Cardiac fibroblast (primary cell): ENCODE measurements at regions not wholly inside any gene's neighbourhood (a gene's known extent, or its start where the extent isn't known, plus 50 kb on each side); places are given as distances from the start of the nearest gene placed in this dataset.

Experiments used
- DNase-seq, 2 donors: peaks; one replicate each; pipeline versions ENCODE4 v3.0.0 to v3.0.0-alpha.2; 2010; ENCODE audit warnings: low read depth in 2 of 2
- H3K4me3 ChIP-seq, 2 donors: replicated peaks in 1 of 2; 1 replicate in 1 of 2; 2 replicates in 1 of 2; pipeline ENCODE4 v1.5.1; 2011; ENCODE audit warnings: low read depth in 2 of 2, low read length in 2 of 2, mild to moderate bottlenecking in 2 of 2, moderate library complexity in 1 of 2
- CTCF ChIP-seq: IDR thresholded peaks from one replicate; pipeline ENCODE4 v1.5.1; 2011; ENCODE audit warnings: low read depth, mild to moderate bottlenecking, low read length, inconsistent platforms

- TF ChIP-seq CTCF: no peak
- no peak overlapping the region for H3K4me3 ChIP-seq
- no peak for DNase-seq
These were observed 305.6 kb downstream of the GALC start for GRCh38 chr14:87687420-87687819.

DNA sequence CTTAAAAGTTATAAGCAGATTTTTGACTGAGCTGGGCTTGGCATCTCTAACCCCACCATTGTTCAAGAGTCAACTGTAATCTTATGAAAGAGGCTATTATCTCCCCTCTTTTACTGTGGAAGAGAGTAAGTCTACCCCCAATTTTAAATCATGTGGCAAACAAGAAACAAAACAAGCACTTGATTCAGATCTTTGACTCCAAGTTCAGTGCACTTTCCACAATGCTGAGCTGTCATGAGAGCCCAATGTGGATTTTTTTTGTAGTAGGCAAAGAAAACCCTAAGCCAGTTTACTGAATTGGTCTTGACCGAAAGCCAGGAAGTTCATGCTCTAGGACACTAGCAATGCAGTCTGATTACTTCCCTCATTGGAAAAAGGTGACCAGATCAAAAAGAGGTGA is 306.2 kb downstream of the GALC start:
- H3K4me3 ChIP-seq: no peak overlapping the region
- TF ChIP-seq CTCF: no peak
- DNase-seq: no peak

DNA sequence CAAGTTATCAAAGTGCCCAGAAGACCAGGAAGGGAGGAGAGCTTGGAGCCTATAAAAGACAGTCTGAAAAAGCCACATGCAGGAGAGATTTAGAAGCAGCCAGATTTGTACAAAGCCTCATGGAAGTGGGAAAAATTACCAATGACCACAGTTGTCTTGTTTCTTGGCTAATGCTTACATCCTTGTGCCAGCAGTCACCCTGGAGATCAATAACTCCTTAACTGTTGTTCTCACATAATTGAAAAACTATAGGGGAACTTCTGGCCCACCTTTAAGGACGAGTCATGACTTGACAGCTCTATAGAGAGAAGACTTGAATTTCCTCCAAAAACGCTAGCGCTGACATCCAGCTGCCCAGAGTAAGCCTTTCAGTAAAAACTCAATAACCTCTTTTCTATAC is 313.1 kb downstream of the GALC start:
- TF ChIP-seq CTCF: no peak
- DNase-seq: no peak
- H3K4me3 ChIP-seq: no peak overlapping the region

- TF ChIP-seq CTCF: no peak
- H3K4me3 ChIP-seq: no peak overlapping the region
- DNase-seq: no peak
These were observed 314.4 kb downstream of the GALC start for GRCh38 chr14:87678624-87679023.

DNA sequence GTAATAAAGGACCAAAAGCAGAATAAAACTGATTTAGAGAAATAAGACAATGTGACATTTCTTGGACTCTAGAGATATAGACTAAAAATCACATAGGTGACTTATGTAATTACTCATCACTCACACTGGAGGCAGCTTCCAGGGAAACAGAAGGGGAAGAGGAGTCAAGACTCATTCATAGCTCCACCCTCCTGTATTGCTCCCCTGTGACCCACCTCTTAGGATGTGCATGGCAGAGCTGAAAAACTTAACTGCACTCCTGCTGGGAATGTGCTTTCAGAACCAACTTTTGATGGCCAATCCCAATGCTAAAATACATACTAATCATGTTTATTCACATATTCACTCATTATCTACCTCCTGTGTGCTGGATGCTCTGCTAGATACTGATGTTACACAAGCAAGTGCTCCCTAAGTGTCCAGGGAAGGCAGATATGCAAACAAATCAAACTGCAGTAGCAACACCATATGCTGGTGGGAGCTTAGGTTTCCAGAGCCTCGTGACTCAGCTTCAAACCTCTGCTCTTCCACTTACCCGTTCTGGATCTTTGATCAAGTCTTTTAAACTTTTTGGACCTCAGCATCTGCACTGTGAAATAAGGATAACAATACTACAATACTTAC is 316.1 kb downstream of the GALC start:
- TF ChIP-seq CTCF: no peak
- no peak overlapping the region for H3K4me3 ChIP-seq
- no peak for DNase-seq

DNA sequence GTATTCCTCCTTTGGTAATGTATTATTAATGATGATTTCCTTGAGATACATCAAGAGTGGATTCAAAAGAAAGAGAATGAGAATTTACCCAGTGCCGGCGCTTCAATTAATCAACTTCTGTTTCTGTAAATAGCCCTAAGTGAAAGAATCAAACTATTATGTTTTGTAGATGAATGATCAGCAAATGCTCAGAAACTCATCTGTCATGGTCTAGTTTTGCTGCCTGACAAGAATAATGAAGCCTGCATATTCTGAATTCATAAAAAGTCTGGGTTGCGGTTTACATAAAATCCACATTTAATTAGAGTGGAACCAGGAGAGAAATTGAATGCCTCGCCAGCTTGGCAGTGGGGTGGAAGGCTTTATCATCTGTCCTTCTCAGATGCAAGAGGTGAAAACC is 325.3 kb downstream of the GALC start:
- no peak overlapping the region for H3K4me3 ChIP-seq
- DNase-seq: no peak
- no peak for TF ChIP-seq CTCF

- no peak for TF ChIP-seq CTCF
- H3K4me3 ChIP-seq: no peak overlapping the region
- no peak for DNase-seq
These were observed 336.7 kb downstream of the GALC start for GRCh38 chr14:87656315-87656714.
